ENCODE measurements at regions not wholly inside any gene's neighbourhood (a gene's known extent, or its start where the extent isn't known, plus 50 kb on each side); places are given as distances from the start of the nearest gene placed in this dataset.

DNA sequence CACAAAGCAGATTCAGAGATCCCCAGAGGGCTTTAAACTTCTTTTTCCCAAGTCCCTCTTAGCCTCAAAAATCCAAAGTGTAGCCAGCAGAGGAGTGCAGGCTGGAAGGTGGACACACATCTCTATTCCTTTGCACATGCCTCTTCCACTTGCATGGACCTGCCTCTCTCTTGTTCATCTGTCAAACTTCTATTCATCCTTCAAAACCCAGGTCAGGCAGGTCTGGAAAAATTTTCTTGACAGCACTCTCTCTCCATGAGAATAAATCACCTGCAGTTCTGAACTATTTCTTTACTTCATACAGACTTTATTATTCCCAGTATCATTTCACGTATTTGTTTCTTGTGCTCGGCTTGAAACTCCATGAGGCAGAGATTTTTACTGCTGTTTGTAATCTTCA lies 127.5 kb downstream of the SS18 start:
- TF ChIP-seq, protein P1, sequence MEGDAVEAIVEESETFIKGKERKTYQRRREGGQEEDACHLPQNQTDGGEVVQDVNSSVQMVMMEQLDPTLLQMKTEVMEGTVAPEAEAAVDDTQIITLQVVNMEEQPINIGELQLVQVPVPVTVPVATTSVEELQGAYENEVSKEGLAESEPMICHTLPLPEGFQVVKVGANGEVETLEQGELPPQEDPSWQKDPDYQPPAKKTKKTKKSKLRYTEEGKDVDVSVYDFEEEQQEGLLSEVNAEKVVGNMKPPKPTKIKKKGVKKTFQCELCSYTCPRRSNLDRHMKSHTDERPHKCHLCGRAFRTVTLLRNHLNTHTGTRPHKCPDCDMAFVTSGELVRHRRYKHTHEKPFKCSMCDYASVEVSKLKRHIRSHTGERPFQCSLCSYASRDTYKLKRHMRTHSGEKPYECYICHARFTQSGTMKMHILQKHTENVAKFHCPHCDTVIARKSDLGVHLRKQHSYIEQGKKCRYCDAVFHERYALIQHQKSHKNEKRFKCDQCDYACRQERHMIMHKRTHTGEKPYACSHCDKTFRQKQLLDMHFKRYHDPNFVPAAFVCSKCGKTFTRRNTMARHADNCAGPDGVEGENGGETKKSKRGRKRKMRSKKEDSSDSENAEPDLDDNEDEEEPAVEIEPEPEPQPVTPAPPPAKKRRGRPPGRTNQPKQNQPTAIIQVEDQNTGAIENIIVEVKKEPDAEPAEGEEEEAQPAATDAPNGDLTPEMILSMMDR (IDR thresholded peaks at IDR 0.05; ENCODE audit: poor library complexity): no peak
- TF ChIP-seq EZH2phosphoT487 (IDR thresholded peaks at IDR 0.05; ENCODE audit: low read depth, severe bottlenecking, unreplicated experiment): no peak
- TF ChIP-seq EZH2 (IDR thresholded peaks at IDR 0.05; ENCODE audit: borderline replicate concordance): no peak
